Hepatocyte (in vitro differentiated cells): ENCODE measurements at regions not wholly inside any gene's neighbourhood (a gene's known extent, or its start where the extent isn't known, plus 50 kb on each side); places are given as distances from the start of the nearest gene placed in this dataset.

Experiments used
- EZH2phosphoT487 ChIP-seq: fragments of 200-600 bp; sonication (generic); IDR thresholded peaks from one replicate; pipeline ENCODE4 v1.6.1; 2018; ENCODE audit warnings: antibody characterized with exemption, mild to moderate bottlenecking, low read depth, moderate library complexity; ENCODE audit not compliant: unreplicated experiment, severe bottlenecking
- TF ChIP-seq, protein P1 (sequence below): fragments of 200-600 bp; sonication (generic); IDR thresholded peaks from 2 replicates; pipeline ENCODE4 v1.5.1; 2016; ENCODE audit warnings: antibody characterized with exemption, mild to moderate bottlenecking; ENCODE audit not compliant: poor library complexity

DNA sequence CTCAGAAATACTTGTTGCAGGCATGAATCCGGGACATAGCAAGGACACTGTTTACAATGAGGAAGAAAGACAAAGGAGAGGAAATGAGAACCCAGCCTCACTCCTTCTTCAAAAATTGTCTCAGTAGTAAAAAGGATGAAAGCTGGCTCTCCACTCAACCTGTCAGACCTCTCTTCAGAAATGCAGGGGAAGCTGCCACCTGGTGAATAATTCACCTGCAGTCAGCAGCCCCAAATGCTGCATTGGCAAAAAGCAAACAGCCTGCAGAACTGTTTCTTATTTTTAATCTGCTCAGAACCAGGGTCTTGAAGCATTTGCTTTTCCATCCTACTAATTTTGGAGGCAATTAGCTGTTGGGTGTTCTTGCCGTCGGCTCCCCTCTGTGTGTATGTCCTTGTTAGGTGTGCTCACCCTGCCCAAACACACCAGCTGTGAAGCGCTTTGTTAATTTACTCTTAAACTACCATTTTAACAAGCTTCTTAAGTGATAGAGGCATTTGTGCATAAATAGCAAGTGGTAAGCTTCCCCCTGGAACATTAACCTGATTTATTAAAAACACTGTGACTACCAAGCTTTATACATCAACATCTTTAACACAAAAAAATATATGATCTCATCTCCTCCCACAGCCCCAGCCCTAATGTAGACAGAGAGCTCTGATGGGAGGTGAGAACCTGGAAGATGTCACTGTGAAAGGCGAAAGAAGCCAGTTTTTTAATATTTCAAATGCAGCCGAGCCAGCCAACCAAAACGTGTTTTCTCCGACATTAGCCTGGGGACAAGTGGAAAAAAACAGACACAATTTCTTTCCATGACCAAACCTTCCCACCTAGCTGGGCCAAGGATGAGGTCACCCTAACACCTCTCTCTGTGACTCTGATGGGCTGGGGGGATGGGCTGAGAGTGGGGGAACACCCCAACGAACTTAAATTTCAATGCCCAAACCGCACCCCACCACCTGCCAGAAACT is 451.0 kb upstream of the SULF2 start:
- TF ChIP-seq, protein P1, sequence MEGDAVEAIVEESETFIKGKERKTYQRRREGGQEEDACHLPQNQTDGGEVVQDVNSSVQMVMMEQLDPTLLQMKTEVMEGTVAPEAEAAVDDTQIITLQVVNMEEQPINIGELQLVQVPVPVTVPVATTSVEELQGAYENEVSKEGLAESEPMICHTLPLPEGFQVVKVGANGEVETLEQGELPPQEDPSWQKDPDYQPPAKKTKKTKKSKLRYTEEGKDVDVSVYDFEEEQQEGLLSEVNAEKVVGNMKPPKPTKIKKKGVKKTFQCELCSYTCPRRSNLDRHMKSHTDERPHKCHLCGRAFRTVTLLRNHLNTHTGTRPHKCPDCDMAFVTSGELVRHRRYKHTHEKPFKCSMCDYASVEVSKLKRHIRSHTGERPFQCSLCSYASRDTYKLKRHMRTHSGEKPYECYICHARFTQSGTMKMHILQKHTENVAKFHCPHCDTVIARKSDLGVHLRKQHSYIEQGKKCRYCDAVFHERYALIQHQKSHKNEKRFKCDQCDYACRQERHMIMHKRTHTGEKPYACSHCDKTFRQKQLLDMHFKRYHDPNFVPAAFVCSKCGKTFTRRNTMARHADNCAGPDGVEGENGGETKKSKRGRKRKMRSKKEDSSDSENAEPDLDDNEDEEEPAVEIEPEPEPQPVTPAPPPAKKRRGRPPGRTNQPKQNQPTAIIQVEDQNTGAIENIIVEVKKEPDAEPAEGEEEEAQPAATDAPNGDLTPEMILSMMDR = no peak
- no peak for TF ChIP-seq EZH2phosphoT487
